ENCODE measurements at regions not wholly inside any gene's neighbourhood (a gene's known extent, or its start where the extent isn't known, plus 50 kb on each side); places are given as distances from the start of the nearest gene placed in this dataset.

GRCh38 chr2:2389215-2389614 is 58.1 kb upstream of the MYT1L start:
- no peak for DNase-seq

Measured in hematopoietic multipotent progenitor cell treated with erythropoietin and hydrocortisone succinate and interleukin-3 and kit ligand, for 6 days (in vitro differentiated cells).